D721Med (cell line): ENCODE measurements at regions not wholly inside any gene's neighbourhood (a gene's known extent, or its start where the extent isn't known, plus 50 kb on each side); places are given as distances from the start of the nearest gene placed in this dataset.

Source experiments
- DNase-seq: peaks from one replicate; pipeline ENCODE4 v3.0.0; 2011; ENCODE audit warnings: low spot score; ENCODE audit not compliant: insufficient read length
- FAIRE-seq: peaks from 2 replicates; lab custom pipeline; 2011; peaks lifted over from hg19 to GRCh38; lab: Jason Lieb, UNC
- TF ChIP-seq, protein P1 (sequence below): IDR thresholded peaks from 2 replicates; pipeline ENCODE4 v1.5.1; 2012; ENCODE audit warnings: mild to moderate bottlenecking, control low read depth; ENCODE audit not compliant: insufficient read depth; ENCODE audit errors: missing control alignments

GRCh38 chr12:124408822-124409517 lies 114.1 kb downstream of the RFLNA start:
- TF ChIP-seq, protein P1, sequence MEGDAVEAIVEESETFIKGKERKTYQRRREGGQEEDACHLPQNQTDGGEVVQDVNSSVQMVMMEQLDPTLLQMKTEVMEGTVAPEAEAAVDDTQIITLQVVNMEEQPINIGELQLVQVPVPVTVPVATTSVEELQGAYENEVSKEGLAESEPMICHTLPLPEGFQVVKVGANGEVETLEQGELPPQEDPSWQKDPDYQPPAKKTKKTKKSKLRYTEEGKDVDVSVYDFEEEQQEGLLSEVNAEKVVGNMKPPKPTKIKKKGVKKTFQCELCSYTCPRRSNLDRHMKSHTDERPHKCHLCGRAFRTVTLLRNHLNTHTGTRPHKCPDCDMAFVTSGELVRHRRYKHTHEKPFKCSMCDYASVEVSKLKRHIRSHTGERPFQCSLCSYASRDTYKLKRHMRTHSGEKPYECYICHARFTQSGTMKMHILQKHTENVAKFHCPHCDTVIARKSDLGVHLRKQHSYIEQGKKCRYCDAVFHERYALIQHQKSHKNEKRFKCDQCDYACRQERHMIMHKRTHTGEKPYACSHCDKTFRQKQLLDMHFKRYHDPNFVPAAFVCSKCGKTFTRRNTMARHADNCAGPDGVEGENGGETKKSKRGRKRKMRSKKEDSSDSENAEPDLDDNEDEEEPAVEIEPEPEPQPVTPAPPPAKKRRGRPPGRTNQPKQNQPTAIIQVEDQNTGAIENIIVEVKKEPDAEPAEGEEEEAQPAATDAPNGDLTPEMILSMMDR: no peak
- FAIRE-seq (no peak), DNase-seq (no peak)

GRCh38 chr12:124407074-124407473 lies 112.2 kb downstream of the RFLNA start:
- DNase-seq (no peak), FAIRE-seq (no peak)
- TF ChIP-seq, protein P1: no peak

DNA sequence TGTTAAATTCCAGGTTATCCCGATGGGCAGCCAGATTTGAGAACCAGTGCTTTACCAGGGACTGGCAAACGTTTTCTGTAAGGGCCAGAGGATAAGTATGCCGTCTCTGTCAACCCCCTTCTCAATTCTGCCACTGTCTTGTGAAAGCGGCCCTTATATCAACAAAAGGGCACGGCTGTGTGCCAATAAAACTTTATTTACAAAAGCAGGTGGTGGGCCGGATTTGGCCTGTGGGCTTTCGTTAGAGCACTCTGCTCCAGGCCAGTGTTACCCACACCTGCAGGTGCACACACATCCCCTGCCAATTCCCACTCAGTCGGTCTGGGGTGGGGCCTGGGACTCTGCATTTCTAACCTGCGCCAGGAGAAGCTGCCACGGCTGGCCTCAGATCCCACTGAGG lies 111.2 kb downstream of the RFLNA start:
- FAIRE-seq (no peak), DNase-seq (no peak)
- TF ChIP-seq, protein P1: no peak

DNA sequence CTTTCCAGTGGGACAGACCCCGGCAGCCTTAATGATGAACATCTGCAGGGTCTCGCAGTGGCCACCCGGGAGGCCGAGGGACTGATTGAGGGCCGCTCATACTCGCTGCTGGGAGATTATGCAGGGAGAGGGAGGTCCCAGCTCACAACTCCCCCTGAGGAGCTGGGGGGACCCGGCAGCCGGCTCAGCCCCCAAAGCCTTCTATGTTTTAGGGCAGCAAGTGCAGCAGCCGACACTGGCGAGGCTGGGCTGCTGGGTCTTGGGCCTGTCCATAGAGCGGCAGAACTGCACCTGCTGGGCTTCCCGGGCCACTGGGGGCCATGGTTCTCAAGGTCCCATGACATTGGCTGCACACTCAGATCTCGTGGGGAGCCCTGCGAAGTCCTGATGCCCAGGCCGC lies 110.7 kb downstream of the RFLNA start:
- FAIRE-seq: no peak
- no peak for DNase-seq
- TF ChIP-seq, protein P1: no peak

DNA sequence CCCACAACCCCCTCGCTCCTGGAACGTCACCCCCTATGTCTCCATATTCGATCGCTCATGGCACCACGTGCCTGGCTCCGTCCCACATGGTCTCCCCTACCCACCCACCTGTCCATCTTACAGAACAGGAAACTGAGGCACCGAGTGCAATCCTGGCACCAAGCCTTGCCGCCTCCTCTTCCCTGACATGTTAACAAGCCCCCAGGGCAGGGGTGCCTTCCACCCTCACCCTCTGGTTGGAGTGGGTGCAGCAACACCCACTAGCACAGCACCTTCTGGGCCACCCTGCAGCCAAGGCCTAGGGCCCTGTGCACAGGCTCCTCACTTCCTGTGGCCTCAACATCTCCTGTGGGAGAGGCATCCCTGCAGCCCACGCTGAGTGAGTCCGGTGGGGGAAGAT lies 110.3 kb downstream of the RFLNA start:
- TF ChIP-seq, protein P1: no peak
- FAIRE-seq (no peak), DNase-seq (no peak)

DNA sequence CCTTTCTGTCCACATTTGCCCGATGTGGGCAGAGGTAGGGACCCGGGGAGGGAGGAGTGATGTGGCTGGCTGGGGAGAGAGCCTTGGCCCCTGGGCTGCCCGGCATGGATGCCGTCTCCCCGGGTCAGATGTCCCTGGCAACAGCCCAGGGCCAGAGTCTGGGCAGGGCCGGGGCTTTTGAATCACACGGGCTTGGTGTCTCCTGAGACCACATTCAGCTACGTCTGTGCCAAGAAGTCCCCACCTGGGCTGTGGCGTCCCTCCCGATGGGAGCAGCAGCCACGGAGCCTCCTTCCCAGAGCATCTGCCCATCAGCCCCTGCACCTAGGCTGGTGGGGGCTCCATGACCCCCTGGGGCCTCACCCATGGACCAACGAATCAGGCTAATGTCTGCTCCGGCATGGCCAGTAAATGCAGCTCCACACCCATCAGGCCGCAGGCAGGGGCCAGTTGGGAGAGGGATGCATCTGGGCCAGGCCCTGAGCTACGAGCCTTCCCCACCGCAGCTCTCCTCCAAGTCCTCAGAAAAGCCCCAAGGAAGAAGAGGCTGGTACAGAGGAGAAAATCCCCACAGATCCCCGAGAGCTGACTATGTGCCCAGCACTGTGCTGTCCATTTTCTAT lies 109.4 kb downstream of the RFLNA start:
- TF ChIP-seq, protein P1: no peak
- no peak for FAIRE-seq
- DNase-seq: no peak

- FAIRE-seq (no peak), DNase-seq (no peak)
- TF ChIP-seq, protein P1: no peak
Measured at GRCh38 chr12:124403273-124403672, 108.4 kb downstream of the RFLNA start.
